HG03571 (cell line): ENCODE measurements at regions not wholly inside any gene's neighbourhood (a gene's known extent, or its start where the extent isn't known, plus 50 kb on each side); places are given as distances from the start of the nearest gene placed in this dataset.
"Not testable (repeated sequence)": the region's sequence is repeated elsewhere in the genome, so short reads cannot be mapped to it uniquely, and the experiment has no call there.

Source experiments
- ATAC-seq: cut with Tn5 transposase; IDR thresholded peaks from one replicate; pipeline ENCODE4 v1.9.1; 2021; ENCODE audit not compliant: unreplicated experiment

GRCh38 chr13:81907787-81908372 lies 1567.0 kb upstream of the SPRY2 start:
- no peak for ATAC-seq

GRCh38 chr13:81888855-81889254 lies 1547.9 kb upstream of the SPRY2 start:
- ATAC-seq: no peak

GRCh38 chr13:81874681-81875661 lies 1534.0 kb upstream of the SPRY2 start:
- ATAC-seq: no peak

GRCh38 chr13:81874253-81874652 lies 1533.3 kb upstream of the SPRY2 start:
- ATAC-seq: no peak

- ATAC-seq: no peak
These were observed 1531.7 kb upstream of the SPRY2 start for GRCh38 chr13:81872581-81872980.

- ATAC-seq: not testable (repeated sequence)
These were observed 1530.9 kb upstream of the SPRY2 start for GRCh38 chr13:81871751-81872325.

- no peak for ATAC-seq
These were observed 1507.4 kb upstream of the SPRY2 start for GRCh38 chr13:81848291-81848690.

GRCh38 chr13:81846771-81847170 lies 1505.8 kb upstream of the SPRY2 start:
- no peak for ATAC-seq

GRCh38 chr13:81821259-81821658 lies 1480.3 kb upstream of the SPRY2 start:
- ATAC-seq: no peak

- ATAC-seq: no peak
These were observed 1459.5 kb upstream of the SPRY2 start for GRCh38 chr13:81800433-81800832.

- no peak for ATAC-seq
These were observed 1454.8 kb upstream of the SPRY2 start for GRCh38 chr13:81795710-81796109.

GRCh38 chr13:81791641-81792040 lies 1450.7 kb upstream of the SPRY2 start:
- no peak for ATAC-seq

- ATAC-seq: no peak
These were observed 1440.5 kb upstream of the SPRY2 start for GRCh38 chr13:81781471-81781870.

GRCh38 chr13:81779876-81780275 lies 1439.0 kb upstream of the SPRY2 start:
- no peak for ATAC-seq

- ATAC-seq: no peak
These were observed 1437.4 kb upstream of the SPRY2 start for GRCh38 chr13:81778350-81778749.

GRCh38 chr13:81773263-81773662 lies 1432.3 kb upstream of the SPRY2 start:
- ATAC-seq: no peak

GRCh38 chr13:81771951-81772350 lies 1431.0 kb upstream of the SPRY2 start:
- ATAC-seq: no peak

- ATAC-seq: no peak
These were observed 1430.1 kb upstream of the SPRY2 start for GRCh38 chr13:81770868-81771505.

- no peak for ATAC-seq
These were observed 1421.5 kb upstream of the SPRY2 start for GRCh38 chr13:81762449-81762848.

GRCh38 chr13:81760316-81760715 lies 1419.4 kb upstream of the SPRY2 start:
- no peak for ATAC-seq

- no peak for ATAC-seq
These were observed 1416.5 kb upstream of the SPRY2 start for GRCh38 chr13:81757348-81757970.
